Peyer's patch (tissue), 4 donors: ENCODE measurements at regions not wholly inside any gene's neighbourhood (a gene's known extent, or its start where the extent isn't known, plus 50 kb on each side); places are given as distances from the start of the nearest gene placed in this dataset.
A peak's percentile ranks its signal among the peaks of the same experiment; 100 is the strongest.
"Not testable (repeated sequence)": the region's sequence is repeated elsewhere in the genome, so short reads cannot be mapped to it uniquely, and the experiment has no call there.

ENCODE experiments used
- DNase-seq, 3 donors: peaks; one replicate each; pipeline ENCODE4 v3.0.0-alpha.2; 2017 to 2019
- H3K27ac ChIP-seq, 4 donors: fragments of 200-600 bp; sonication (generic); one replicate each; pipeline ENCODE4 v1.5.1; 2016 to 2019
- H3K27me3 ChIP-seq, 2 donors: fragments of 200-600 bp; sonication (generic); one replicate each; pipeline ENCODE4 v1.5.1; 2019
- H3K36me3 ChIP-seq, 3 donors: fragments of 200-600 bp; sonication (generic); one replicate each; pipeline ENCODE4 v1.5.1; 2016 to 2019
- H3K4me1 ChIP-seq, 4 donors: fragments of 200-600 bp; sonication (generic); one replicate each; pipeline ENCODE4 v1.5.1; 2016 to 2019
- H3K4me3 ChIP-seq, 4 donors: fragments of 200-600 bp; sonication (generic); 1 replicate in 3 of 4; 2 replicates in 1 of 4; pipeline ENCODE4 v1.5.1; 2016 to 2019; ENCODE audit warnings: mild to moderate bottlenecking in 1 of 4
- H3K9me3 ChIP-seq, 4 donors: fragments of 200-600 bp; sonication (generic); one replicate each; pipeline ENCODE4 v1.5.1; 2016 to 2019; ENCODE audit warnings: mild to moderate bottlenecking in 1 of 4
- CTCF ChIP-seq, 6 experiments: fragments of 450-650 bp in 4 of 6; fragments of 200-600 bp in 2 of 6; sonication (generic) in 1 of 6; IDR thresholded peaks; one replicate each; pipeline ENCODE4 v1.5.1; 2017 to 2019; ENCODE audit warnings: antibody characterized with exemption in 6 of 6, mild to moderate bottlenecking in 3 of 6, moderate library complexity in 1 of 6

- H3K9me3 ChIP-seq, H3K4me1 ChIP-seq, H3K27ac ChIP-seq, H3K4me3 ChIP-seq, H3K36me3 ChIP-seq, H3K27me3 ChIP-seq, DNase-seq: not testable (repeated sequence)
Measured at GRCh38 chr1:120531455-120531854, 116.6 kb downstream of the NBPF8 start.

GRCh38 chr1:120534361-120535047 is 119.7 kb downstream of the NBPF8 start:
- not testable (repeated sequence) for H3K27ac ChIP-seq, H3K36me3 ChIP-seq, H3K4me1 ChIP-seq, H3K9me3 ChIP-seq, DNase-seq, H3K4me3 ChIP-seq, H3K27me3 ChIP-seq

GRCh38 chr1:120535052-120535451 is 120.2 kb downstream of the NBPF8 start:
- not testable (repeated sequence) for H3K4me1 ChIP-seq, H3K27me3 ChIP-seq

DNA sequence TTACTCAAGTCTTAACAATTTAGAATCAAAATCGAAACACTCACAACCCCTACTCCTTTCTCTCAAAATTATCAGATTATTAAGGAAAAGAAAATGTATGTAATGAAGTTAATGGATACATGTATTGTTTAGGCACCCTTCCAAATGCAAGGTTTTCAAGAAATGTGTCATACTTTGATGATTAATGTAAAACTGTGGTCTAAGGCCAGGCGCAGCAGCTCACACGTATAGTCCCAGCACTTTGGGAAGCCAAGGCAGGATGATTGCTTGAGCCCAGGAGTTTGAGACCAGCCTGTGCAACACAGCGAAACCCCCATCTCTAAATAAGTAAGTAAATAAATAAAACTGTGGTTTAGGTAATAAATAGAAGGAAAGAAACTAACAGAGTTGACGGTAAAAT is 126.6 kb downstream of the NBPF8 start:
- not testable (repeated sequence) for H3K27ac ChIP-seq, H3K4me3 ChIP-seq, H3K27me3 ChIP-seq, DNase-seq, H3K4me1 ChIP-seq, H3K9me3 ChIP-seq, H3K36me3 ChIP-seq

More at GRCh38 chr1:120535052-120535451, 120.2 kb downstream of the NBPF8 start:
- DNase-seq, H3K4me3 ChIP-seq, H3K9me3 ChIP-seq, H3K27ac ChIP-seq, H3K36me3 ChIP-seq: not testable (repeated sequence)

DNA sequence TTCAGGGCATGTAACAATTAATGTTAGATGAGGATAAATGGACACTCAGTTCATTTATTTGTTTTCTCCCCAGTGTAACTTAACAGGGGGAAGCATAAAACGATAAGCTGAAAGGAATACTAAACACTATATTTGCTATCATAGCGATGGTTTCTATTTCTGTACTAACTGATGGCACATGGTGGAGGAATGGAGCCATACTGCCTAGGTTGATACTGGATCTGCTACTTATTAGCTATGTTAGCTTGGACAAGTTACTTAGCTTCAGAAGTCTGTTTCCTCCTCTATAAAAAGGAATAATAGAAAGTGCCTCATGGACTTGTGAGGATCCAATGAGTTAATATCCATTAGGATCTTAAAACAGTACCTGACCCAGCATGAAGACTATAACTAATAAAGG is 127.5 kb downstream of the NBPF8 start:
- H3K9me3 ChIP-seq, H3K27ac ChIP-seq, H3K4me1 ChIP-seq, H3K27me3 ChIP-seq, DNase-seq, H3K4me3 ChIP-seq, H3K36me3 ChIP-seq: not testable (repeated sequence)

- not testable (repeated sequence) for H3K4me1 ChIP-seq, H3K36me3 ChIP-seq, H3K9me3 ChIP-seq, DNase-seq, H3K4me3 ChIP-seq, H3K27me3 ChIP-seq, H3K27ac ChIP-seq
Measured at GRCh38 chr1:120542940-120543339, 128.1 kb downstream of the NBPF8 start.

DNA sequence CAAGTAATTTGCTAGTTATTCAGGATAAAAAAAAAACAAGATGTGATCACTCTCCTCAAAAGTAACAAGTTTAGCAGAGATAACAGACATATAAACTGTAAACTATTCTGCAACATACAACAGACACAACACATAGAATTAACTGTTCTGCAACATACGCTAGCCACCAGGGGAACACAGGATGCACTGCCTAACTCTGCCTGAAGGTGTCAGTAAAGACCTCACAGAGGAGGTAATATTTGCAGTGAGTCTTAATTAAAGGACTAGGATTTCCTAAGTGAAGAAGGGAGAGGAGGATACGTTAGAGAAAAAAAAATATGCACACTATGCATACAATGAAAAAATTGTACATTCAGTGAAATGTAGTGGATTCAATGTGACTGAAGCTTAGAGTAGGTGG is 129.6 kb downstream of the NBPF8 start:
- not testable (repeated sequence) for H3K9me3 ChIP-seq, H3K4me3 ChIP-seq, H3K36me3 ChIP-seq, H3K27ac ChIP-seq, H3K4me1 ChIP-seq, H3K27me3 ChIP-seq
- TF ChIP-seq CTCF (IDR thresholded peaks at IDR 0.05): peak in 1 of 6 experiments; percentile 58
- peak in 2 of 3 donors; percentile 82 to 95 for DNase-seq

GRCh38 chr1:120550335-120550734 is 135.5 kb downstream of the NBPF8 start:
- not testable (repeated sequence) for DNase-seq, H3K4me3 ChIP-seq, H3K4me1 ChIP-seq, H3K27me3 ChIP-seq, H3K9me3 ChIP-seq, H3K36me3 ChIP-seq, H3K27ac ChIP-seq

GRCh38 chr1:120552190-120552589 is 137.4 kb downstream of the NBPF8 start:
- H3K4me3 ChIP-seq, H3K4me1 ChIP-seq, H3K36me3 ChIP-seq, H3K9me3 ChIP-seq, DNase-seq, H3K27me3 ChIP-seq: not testable (repeated sequence)
- peak overlapping the region in 1 of 4 donors; percentile 30 for H3K27ac ChIP-seq

- not testable (repeated sequence) for H3K36me3 ChIP-seq, H3K9me3 ChIP-seq, H3K4me1 ChIP-seq, H3K27me3 ChIP-seq
- Histone ChIP-seq H3K27ac (peak overlapping the region; percentile 66 to 82 (median 72)), H3K4me3 (peak overlapping the region; percentile 53 to 61 (median 56))
- peak in 2 of 3 donors; percentile 38 to 41 for DNase-seq
Measured at GRCh38 chr1:120557605-120558302, 142.9 kb downstream of the NBPF8 start.
